ENCODE measurements at regions not wholly inside any gene's neighbourhood (a gene's known extent, or its start where the extent isn't known, plus 50 kb on each side); places are given as distances from the start of the nearest gene placed in this dataset.

GRCh38 chr13:99653526-99653925, 152.3 kb downstream of the TM9SF2 start:
- no peak for TF ChIP-seq CTCF (IDR thresholded peaks at IDR 0.05; ENCODE audit: low read depth, low read length)
- no peak overlapping the region for H3K4me3 ChIP-seq (ENCODE audit: low read depth, low read length)

GRCh38 chr13:99652901-99653300, 151.6 kb downstream of the TM9SF2 start:
- no peak for TF ChIP-seq CTCF (IDR thresholded peaks at IDR 0.05; ENCODE audit: low read depth, low read length)
- H3K4me3 ChIP-seq (ENCODE audit: low read depth, low read length): no peak overlapping the region

GRCh38 chr13:99652141-99652540, 150.9 kb downstream of the TM9SF2 start:
- no peak overlapping the region for H3K4me3 ChIP-seq (ENCODE audit: low read depth, low read length)
- no peak for TF ChIP-seq CTCF (IDR thresholded peaks at IDR 0.05; ENCODE audit: low read depth, low read length)

GRCh38 chr13:99651016-99651415, 149.7 kb downstream of the TM9SF2 start:
- no peak overlapping the region for H3K4me3 ChIP-seq (ENCODE audit: low read depth, low read length)
- no peak for TF ChIP-seq CTCF (IDR thresholded peaks at IDR 0.05; ENCODE audit: low read depth, low read length)

- no peak for TF ChIP-seq CTCF (IDR thresholded peaks at IDR 0.05; ENCODE audit: low read depth, low read length)
These were observed 149.1 kb downstream of the TM9SF2 start for GRCh38 chr13:99650410-99650809.

GRCh38 chr13:99648927-99649326, 147.7 kb downstream of the TM9SF2 start:
- no peak overlapping the region for H3K4me3 ChIP-seq (ENCODE audit: low read depth, low read length)
- TF ChIP-seq CTCF (IDR thresholded peaks at IDR 0.05; ENCODE audit: low read depth, low read length): no peak

More at GRCh38 chr13:99650410-99650809, 149.1 kb downstream of the TM9SF2 start:
- H3K4me3 ChIP-seq (ENCODE audit: low read depth, low read length): no peak overlapping the region

GRCh38 chr13:99648066-99648665, 146.9 kb downstream of the TM9SF2 start:
- no peak for TF ChIP-seq CTCF (IDR thresholded peaks at IDR 0.05; ENCODE audit: low read depth, low read length)
- H3K4me3 ChIP-seq (ENCODE audit: low read depth, low read length): no peak overlapping the region

Data from WI38 (cell line).